ENCODE measurements at regions not wholly inside any gene's neighbourhood (a gene's known extent, or its start where the extent isn't known, plus 50 kb on each side); places are given as distances from the start of the nearest gene placed in this dataset.

DNA sequence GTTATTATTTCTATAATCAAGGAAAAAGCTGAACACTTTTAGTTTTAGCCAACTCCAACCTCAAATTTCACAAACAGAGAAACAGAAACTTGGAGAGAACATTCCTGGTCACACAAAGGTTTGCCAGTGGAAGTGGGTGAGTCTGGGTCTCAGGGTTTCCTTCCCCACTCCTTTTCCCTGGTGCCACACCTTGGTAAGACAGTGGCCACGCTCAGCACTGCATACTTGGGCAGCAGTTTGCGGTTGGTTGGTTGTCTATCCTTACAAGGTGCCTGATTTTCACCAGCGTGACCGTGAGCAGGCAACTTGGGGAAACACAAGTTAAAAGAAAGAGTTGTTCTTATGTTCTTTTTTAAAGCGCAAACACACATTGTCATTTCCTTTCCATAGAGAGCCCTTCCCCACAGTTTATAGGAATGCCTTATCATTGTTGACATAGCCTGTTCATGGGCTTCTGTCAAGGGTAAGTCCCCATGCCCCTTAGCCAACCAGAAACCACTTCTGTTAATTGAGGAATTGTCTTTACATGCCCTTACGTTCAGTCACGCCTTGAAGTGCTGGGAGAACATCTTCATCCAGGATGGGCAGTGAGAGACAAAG is 82.2 kb downstream of the RIN2 start:
- TF ChIP-seq, protein P1, sequence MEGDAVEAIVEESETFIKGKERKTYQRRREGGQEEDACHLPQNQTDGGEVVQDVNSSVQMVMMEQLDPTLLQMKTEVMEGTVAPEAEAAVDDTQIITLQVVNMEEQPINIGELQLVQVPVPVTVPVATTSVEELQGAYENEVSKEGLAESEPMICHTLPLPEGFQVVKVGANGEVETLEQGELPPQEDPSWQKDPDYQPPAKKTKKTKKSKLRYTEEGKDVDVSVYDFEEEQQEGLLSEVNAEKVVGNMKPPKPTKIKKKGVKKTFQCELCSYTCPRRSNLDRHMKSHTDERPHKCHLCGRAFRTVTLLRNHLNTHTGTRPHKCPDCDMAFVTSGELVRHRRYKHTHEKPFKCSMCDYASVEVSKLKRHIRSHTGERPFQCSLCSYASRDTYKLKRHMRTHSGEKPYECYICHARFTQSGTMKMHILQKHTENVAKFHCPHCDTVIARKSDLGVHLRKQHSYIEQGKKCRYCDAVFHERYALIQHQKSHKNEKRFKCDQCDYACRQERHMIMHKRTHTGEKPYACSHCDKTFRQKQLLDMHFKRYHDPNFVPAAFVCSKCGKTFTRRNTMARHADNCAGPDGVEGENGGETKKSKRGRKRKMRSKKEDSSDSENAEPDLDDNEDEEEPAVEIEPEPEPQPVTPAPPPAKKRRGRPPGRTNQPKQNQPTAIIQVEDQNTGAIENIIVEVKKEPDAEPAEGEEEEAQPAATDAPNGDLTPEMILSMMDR (IDR thresholded peaks at IDR 0.05): no peak
- TF ChIP-seq POLR2A (IDR thresholded peaks at IDR 0.05): no peak
